ENCODE measurements at regions not wholly inside any gene's neighbourhood (a gene's known extent, or its start where the extent isn't known, plus 50 kb on each side); places are given as distances from the start of the nearest gene placed in this dataset.

DNA sequence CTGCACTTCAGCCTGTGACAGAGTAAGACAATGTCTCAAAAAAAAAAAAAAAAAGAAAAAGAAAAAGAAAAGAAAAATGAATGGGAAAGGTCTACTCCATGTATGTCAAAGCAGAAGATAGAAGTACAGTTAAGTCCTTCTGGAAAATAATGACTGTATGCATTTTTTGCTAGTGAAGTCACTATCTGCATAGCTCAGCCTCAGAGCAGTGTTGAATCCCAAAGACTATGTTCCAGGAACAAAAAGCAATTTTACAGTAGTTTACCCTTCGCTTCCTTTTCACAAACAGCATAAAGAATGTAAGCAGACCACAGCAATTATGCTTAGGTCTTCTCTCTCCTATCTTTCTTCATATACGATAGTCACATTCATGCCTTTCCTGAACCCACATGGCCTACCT lies 497.4 kb downstream of the CMPK2 start:
- no peak for ATAC-seq
- TF ChIP-seq CREB5 (CRISPR knock-in tag; IDR thresholded peaks at IDR 0.05; ENCODE audit: low read depth) (no peak), ARNTL (CRISPR knock-in tag; IDR thresholded peaks at IDR 0.05; ENCODE audit: borderline replicate concordance, low read depth) (no peak), ESRRG (CRISPR knock-in tag; IDR thresholded peaks at IDR 0.05) (no peak), TCF4 (CRISPR knock-in tag; IDR thresholded peaks at IDR 0.05; ENCODE audit: borderline replicate concordance) (no peak), ZFP3 (CRISPR knock-in tag; IDR thresholded peaks at IDR 0.05) (no peak), ZNF70 (CRISPR knock-in tag; IDR thresholded peaks at IDR 0.05) (no peak), CSDC2 (CRISPR knock-in tag; IDR thresholded peaks at IDR 0.05) (no peak), GLIS3 (CRISPR knock-in tag; IDR thresholded peaks at IDR 0.05) (no peak), BACH2 (CRISPR knock-in tag; IDR thresholded peaks at IDR 0.05; ENCODE audit: borderline replicate concordance) (no peak), TOX (CRISPR knock-in tag; IDR thresholded peaks at IDR 0.05; ENCODE audit: borderline replicate concordance) (no peak), PATZ1 (CRISPR knock-in tag; IDR thresholded peaks at IDR 0.05; ENCODE audit: borderline replicate concordance) (no peak), SNAI2 (CRISPR knock-in tag; IDR thresholded peaks at IDR 0.05) (no peak), ZC3H10 (CRISPR knock-in tag; IDR thresholded peaks at IDR 0.05) (no peak), ISL1 (CRISPR knock-in tag; IDR thresholded peaks at IDR 0.05) (no peak), POU6F1 (CRISPR knock-in tag; IDR thresholded peaks at IDR 0.05; ENCODE audit: borderline replicate concordance, low read depth) (no peak), RARB (CRISPR knock-in tag; IDR thresholded peaks at IDR 0.05) (no peak)
- TF ChIP-seq, protein P1, sequence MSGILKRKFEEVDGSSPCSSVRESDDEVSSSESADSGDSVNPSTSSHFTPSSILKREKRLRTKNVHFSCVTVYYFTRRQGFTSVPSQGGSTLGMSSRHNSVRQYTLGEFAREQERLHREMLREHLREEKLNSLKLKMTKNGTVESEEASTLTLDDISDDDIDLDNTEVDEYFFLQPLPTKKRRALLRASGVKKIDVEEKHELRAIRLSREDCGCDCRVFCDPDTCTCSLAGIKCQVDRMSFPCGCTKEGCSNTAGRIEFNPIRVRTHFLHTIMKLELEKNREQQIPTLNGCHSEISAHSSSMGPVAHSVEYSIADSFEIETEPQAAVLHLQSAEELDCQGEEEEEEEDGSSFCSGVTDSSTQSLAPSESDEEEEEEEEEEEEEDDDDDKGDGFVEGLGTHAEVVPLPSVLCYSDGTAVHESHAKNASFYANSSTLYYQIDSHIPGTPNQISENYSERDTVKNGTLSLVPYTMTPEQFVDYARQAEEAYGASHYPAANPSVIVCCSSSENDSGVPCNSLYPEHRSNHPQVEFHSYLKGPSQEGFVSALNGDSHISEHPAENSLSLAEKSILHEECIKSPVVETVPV (CRISPR knock-in tag; IDR thresholded peaks at IDR 0.05): no peak

DNA sequence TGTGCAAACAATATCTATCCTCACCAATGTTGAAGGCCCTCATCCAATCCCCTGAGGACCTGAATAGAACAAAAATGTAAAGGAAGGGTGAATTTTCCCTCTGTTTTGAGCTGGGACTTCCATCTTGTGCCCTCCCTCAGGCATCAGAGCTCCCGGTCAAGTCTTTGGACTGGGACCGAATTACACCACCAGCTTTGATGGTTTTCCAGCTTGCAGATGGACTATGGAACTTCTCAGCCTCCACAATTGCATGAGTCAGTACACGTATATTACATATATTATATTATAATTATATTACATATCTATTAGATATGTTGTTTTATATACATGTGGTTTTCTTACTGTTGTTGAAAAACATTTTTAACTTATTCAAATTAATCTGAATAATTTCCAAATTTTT lies 496.4 kb downstream of the CMPK2 start:
- no peak for ATAC-seq
- TF ChIP-seq ZC3H10 (CRISPR knock-in tag; IDR thresholded peaks at IDR 0.05) (no peak), ESRRG (CRISPR knock-in tag; IDR thresholded peaks at IDR 0.05) (no peak), ZNF8 (CRISPR knock-in tag; IDR thresholded peaks at IDR 0.05) (no peak)

- no peak for TF ChIP-seq POU6F1 (CRISPR knock-in tag; IDR thresholded peaks at IDR 0.05; ENCODE audit: borderline replicate concordance, low read depth)
- TF ChIP-seq ISL1 (CRISPR knock-in tag; IDR thresholded peaks at IDR 0.05): no peak
- no peak for TF ChIP-seq ARNTL (CRISPR knock-in tag; IDR thresholded peaks at IDR 0.05; ENCODE audit: borderline replicate concordance, low read depth)
- TF ChIP-seq OSR1 (CRISPR knock-in tag; IDR thresholded peaks at IDR 0.05): no peak
- TF ChIP-seq CSDC2 (CRISPR knock-in tag; IDR thresholded peaks at IDR 0.05): no peak
- TF ChIP-seq TCF4 (CRISPR knock-in tag; IDR thresholded peaks at IDR 0.05; ENCODE audit: borderline replicate concordance): no peak
- no peak for ATAC-seq
Measured at GRCh38 chr2:6370753-6371551, 494.8 kb downstream of the CMPK2 start.

DNA sequence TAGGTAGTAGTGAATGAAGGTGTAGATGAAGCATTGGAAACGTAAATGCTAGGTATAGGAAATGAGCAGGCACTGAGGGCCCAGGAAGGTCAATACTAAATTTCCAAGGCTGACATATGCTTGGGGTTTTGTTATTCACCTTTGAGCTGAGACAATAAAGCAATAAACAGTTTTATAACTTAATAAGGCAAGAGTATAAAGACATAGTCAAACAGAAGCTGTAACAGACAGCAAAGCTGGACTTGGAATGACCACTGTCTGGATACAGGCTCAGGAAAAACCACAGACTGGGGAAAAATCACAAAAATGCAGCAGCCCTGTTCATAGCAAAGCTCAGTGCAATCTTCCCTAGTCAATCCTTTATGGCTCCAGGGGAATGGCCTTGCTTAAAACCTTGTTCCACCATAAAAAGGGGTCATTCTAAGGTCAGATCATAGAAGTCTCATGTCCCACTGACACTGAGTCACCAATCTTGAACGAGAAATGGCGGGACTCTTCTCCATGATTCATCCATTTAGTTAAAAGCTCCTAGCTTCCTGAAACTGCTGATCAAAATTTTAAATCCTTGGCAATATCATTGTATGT lies 493.3 kb downstream of the CMPK2 start:
- TF ChIP-seq, protein P1 (CRISPR knock-in tag; IDR thresholded peaks at IDR 0.05): no peak
- no peak for TF ChIP-seq ARNTL (CRISPR knock-in tag; IDR thresholded peaks at IDR 0.05; ENCODE audit: borderline replicate concordance, low read depth)
- peak; percentile 59; the same call in 1 of the 2 replicates for TF ChIP-seq ISL1 (CRISPR knock-in tag; IDR thresholded peaks at IDR 0.05)
- no peak; the same call in 1 of the 2 replicates for TF ChIP-seq CSDC2 (CRISPR knock-in tag; IDR thresholded peaks at IDR 0.05)
- TF ChIP-seq ZNF8 (CRISPR knock-in tag; IDR thresholded peaks at IDR 0.05): no peak
- peak; percentile 82 for TF ChIP-seq ZFP3 (CRISPR knock-in tag; IDR thresholded peaks at IDR 0.05)
- no peak for TF ChIP-seq BACH2 (CRISPR knock-in tag; IDR thresholded peaks at IDR 0.05; ENCODE audit: borderline replicate concordance)
- no peak for TF ChIP-seq CREB5 (CRISPR knock-in tag; IDR thresholded peaks at IDR 0.05; ENCODE audit: low read depth)
- no peak for TF ChIP-seq ZFP30 (CRISPR knock-in tag; IDR thresholded peaks at IDR 0.05)
- no peak for ATAC-seq

Measured in SK-N-SH treated with all-trans-retinoic acid at 6 μM for 48 hours (cell line).